AG04449 (cell line): ENCODE measurements at regions not wholly inside any gene's neighbourhood (a gene's known extent, or its start where the extent isn't known, plus 50 kb on each side); places are given as distances from the start of the nearest gene placed in this dataset.

Experiments
- CTCF ChIA-PET: fragments of 350-600 bp; formaldehyde crosslinking; extraction: SDS; loops from one replicate; lab custom pipeline; 2021; ENCODE audit warnings: antibody characterized with exemption; lab: Yijun Ruan, JAX
- POLR2A ChIA-PET: fragments of 400-600, 350-600 bp; formaldehyde crosslinking; extraction: SDS; loops from one replicate; lab custom pipeline; 2020; ENCODE audit warnings: antibody characterized with exemption, inconsistent platforms; lab: Yijun Ruan, JAX
- DNase-seq: peaks from one replicate; pipeline ENCODE4 v3.0.0-alpha.2; 2010; ENCODE audit warnings: low read depth, low spot score
- H3K4me3 ChIP-seq: 2 replicates; pipeline ENCODE4 v1.5.1; 2011; ENCODE audit warnings: low read depth, mild to moderate bottlenecking, control low read depth, low read length
- CTCF ChIP-seq: IDR thresholded peaks from one replicate; pipeline ENCODE4 v1.5.1; 2011; ENCODE audit warnings: mild to moderate bottlenecking, moderate library complexity, low read length, control low read depth, inconsistent platforms; ENCODE audit not compliant: insufficient read depth; ENCODE audit errors: missing control alignments

GRCh38 chr3:110654843-110655502, 416.6 kb upstream of the NECTIN3 start:
- DNase-seq = no peak
- TF ChIP-seq CTCF = no peak
- H3K4me3 ChIP-seq = no peak overlapping the region
- CTCF ChIA-PET = no interaction called here
- POLR2A ChIA-PET = no interaction called here

- TF ChIP-seq CTCF = no peak
- ChIA-PET CTCF (no interaction called here), POLR2A (no interaction called here)
- H3K4me3 ChIP-seq = no peak overlapping the region
- no peak for DNase-seq
Observed at GRCh38 chr3:110656394-110657025, 415.1 kb upstream of the NECTIN3 start.

DNA sequence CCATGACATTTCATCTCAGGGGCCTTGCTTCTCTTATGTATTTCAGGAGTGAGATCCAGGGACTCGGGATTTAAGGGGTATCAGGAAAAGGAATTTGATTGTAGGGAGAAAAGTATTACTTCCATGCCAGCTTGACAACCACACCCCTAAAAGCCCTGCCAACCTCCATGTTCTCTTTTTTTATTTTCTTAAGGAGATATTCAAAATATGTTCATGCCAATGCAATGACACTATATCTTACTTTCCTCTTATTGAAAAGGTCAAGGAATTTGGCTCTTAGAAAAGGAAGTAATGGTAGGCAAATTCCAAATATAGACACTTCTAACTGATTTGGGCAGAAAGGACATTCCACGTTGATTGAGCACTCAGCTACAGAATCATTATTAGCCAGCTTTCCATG, 407.5 kb upstream of the NECTIN3 start:
- TF ChIP-seq CTCF = no peak
- POLR2A ChIA-PET = no interaction called here
- no peak for DNase-seq

GRCh38 chr3:110666495-110666894, 405.1 kb upstream of the NECTIN3 start:
- CTCF ChIA-PET = interaction anchor here (0.8 kb wide), 1 partner anchor 18 kb away, joined by 3 read pairs; no protein-coding TSS in a partner anchor
- DNase-seq = no peak
- POLR2A ChIA-PET = no interaction called here
- no peak for TF ChIP-seq CTCF
- no peak overlapping the region for H3K4me3 ChIP-seq

More for the DNA sequence above, 407.5 kb upstream of the NECTIN3 start:
- H3K4me3 ChIP-seq = no peak overlapping the region
- CTCF ChIA-PET = interaction anchor here (0.7 kb wide), 1 partner anchor 17 kb away, joined by 3 read pairs; no protein-coding TSS in a partner anchor

GRCh38 chr3:110667216-110667615, 404.4 kb upstream of the NECTIN3 start:
- no peak for DNase-seq
- H3K4me3 ChIP-seq = no peak overlapping the region
- CTCF ChIA-PET = interaction anchor here (0.8 kb wide), 1 partner anchor 17 kb away, joined by 3 read pairs; no protein-coding TSS in a partner anchor
- no peak for TF ChIP-seq CTCF
- POLR2A ChIA-PET = no interaction called here

GRCh38 chr3:110670407-110670806, 401.2 kb upstream of the NECTIN3 start:
- no peak overlapping the region for H3K4me3 ChIP-seq
- DNase-seq = no peak
- CTCF ChIA-PET = no interaction called here
- POLR2A ChIA-PET = no interaction called here
- no peak for TF ChIP-seq CTCF
